ENCODE measurements at regions not wholly inside any gene's neighbourhood (a gene's known extent, or its start where the extent isn't known, plus 50 kb on each side); places are given as distances from the start of the nearest gene placed in this dataset.

GRCh38 chr7:131219312-131220041 lies 108.2 kb upstream of the MKLN1 start:
- TF ChIP-seq, protein P1, sequence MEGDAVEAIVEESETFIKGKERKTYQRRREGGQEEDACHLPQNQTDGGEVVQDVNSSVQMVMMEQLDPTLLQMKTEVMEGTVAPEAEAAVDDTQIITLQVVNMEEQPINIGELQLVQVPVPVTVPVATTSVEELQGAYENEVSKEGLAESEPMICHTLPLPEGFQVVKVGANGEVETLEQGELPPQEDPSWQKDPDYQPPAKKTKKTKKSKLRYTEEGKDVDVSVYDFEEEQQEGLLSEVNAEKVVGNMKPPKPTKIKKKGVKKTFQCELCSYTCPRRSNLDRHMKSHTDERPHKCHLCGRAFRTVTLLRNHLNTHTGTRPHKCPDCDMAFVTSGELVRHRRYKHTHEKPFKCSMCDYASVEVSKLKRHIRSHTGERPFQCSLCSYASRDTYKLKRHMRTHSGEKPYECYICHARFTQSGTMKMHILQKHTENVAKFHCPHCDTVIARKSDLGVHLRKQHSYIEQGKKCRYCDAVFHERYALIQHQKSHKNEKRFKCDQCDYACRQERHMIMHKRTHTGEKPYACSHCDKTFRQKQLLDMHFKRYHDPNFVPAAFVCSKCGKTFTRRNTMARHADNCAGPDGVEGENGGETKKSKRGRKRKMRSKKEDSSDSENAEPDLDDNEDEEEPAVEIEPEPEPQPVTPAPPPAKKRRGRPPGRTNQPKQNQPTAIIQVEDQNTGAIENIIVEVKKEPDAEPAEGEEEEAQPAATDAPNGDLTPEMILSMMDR (IDR thresholded peaks at IDR 0.05; ENCODE audit: insufficient read depth, low read length, severe bottlenecking) = no peak
- no peak for FAIRE-seq
- Histone ChIP-seq H3K36me3 (ENCODE audit: control insufficient read depth, insufficient read depth, low read length) (no peaks in the 10 kb centered on the region), H3K4me3 (ENCODE audit: low read depth, low read length) (no peak overlapping the region), H3K27me3 (ENCODE audit: control insufficient read depth, insufficient read depth, low read length) (no peaks in the 10 kb centered on the region)
- DNase-seq (ENCODE audit: low read depth) = no peak

DNA sequence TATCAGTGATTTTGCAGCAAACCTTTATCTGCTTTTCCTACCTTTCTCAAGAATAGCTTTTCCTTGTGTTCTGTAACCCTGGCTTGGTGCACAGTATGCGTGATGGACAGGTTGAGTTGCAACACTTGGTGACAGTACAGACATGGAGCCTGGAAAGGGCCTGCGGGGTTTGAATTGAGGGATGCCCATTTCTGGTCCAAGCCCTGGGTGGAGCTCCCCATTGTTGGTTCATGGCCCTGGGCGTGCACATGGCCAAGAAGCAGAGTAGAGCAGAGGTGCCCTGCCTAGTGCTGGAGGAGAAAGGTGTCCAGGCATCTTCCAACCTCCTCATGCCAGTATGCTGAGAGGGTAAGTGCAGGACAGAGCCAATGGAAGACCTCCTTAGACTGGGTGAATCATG lies 106.6 kb upstream of the MKLN1 start:
- Histone ChIP-seq H3K27me3 (ENCODE audit: control insufficient read depth, insufficient read depth, low read length) (no peaks in the 10 kb centered on the region), H3K36me3 (ENCODE audit: control insufficient read depth, insufficient read depth, low read length) (no peaks in the 10 kb centered on the region), H3K4me3 (ENCODE audit: low read depth, low read length) (no peak overlapping the region)
- no peak for DNase-seq (ENCODE audit: low read depth)
- FAIRE-seq = no peak
- TF ChIP-seq, protein P1 (IDR thresholded peaks at IDR 0.05; ENCODE audit: insufficient read depth, low read length, severe bottlenecking) = no peak

GRCh38 chr7:131222171-131222570 lies 105.5 kb upstream of the MKLN1 start:
- Histone ChIP-seq H3K4me3 (ENCODE audit: low read depth, low read length) (no peak overlapping the region), H3K27me3 (ENCODE audit: control insufficient read depth, insufficient read depth, low read length) (no peaks in the 10 kb centered on the region), H3K36me3 (ENCODE audit: control insufficient read depth, insufficient read depth, low read length) (no peaks in the 10 kb centered on the region)
- no peak for DNase-seq (ENCODE audit: low read depth)
- FAIRE-seq = no peak
- TF ChIP-seq, protein P1 (IDR thresholded peaks at IDR 0.05; ENCODE audit: insufficient read depth, low read length, severe bottlenecking) = no peak

- no peak overlapping the region for H3K4me3 ChIP-seq (ENCODE audit: low read depth, low read length)
- no peaks in the 10 kb centered on the region for H3K27me3 ChIP-seq (ENCODE audit: control insufficient read depth, insufficient read depth, low read length)
- no peak for DNase-seq (ENCODE audit: low read depth)
- TF ChIP-seq, protein P1 (IDR thresholded peaks at IDR 0.05; ENCODE audit: insufficient read depth, low read length, severe bottlenecking) = no peak
- no peaks in the 10 kb centered on the region for H3K36me3 ChIP-seq (ENCODE audit: control insufficient read depth, insufficient read depth, low read length)
- FAIRE-seq = no peak
Measured at GRCh38 chr7:131223151-131223550, 104.5 kb upstream of the MKLN1 start.

GRCh38 chr7:131224996-131225395 lies 102.7 kb upstream of the MKLN1 start:
- Histone ChIP-seq H3K4me3 (ENCODE audit: low read depth, low read length) (no peak overlapping the region), H3K27me3 (ENCODE audit: control insufficient read depth, insufficient read depth, low read length) (no peaks in the 10 kb centered on the region), H3K36me3 (ENCODE audit: control insufficient read depth, insufficient read depth, low read length) (no peaks in the 10 kb centered on the region)
- DNase-seq (ENCODE audit: low read depth) = no peak
- no peak for FAIRE-seq
- TF ChIP-seq, protein P1 (IDR thresholded peaks at IDR 0.05; ENCODE audit: insufficient read depth, low read length, severe bottlenecking) = no peak

All from bronchial epithelial cell (primary cell).